ENCODE measurements at regions not wholly inside any gene's neighbourhood (a gene's known extent, or its start where the extent isn't known, plus 50 kb on each side); places are given as distances from the start of the nearest gene placed in this dataset.

DNA sequence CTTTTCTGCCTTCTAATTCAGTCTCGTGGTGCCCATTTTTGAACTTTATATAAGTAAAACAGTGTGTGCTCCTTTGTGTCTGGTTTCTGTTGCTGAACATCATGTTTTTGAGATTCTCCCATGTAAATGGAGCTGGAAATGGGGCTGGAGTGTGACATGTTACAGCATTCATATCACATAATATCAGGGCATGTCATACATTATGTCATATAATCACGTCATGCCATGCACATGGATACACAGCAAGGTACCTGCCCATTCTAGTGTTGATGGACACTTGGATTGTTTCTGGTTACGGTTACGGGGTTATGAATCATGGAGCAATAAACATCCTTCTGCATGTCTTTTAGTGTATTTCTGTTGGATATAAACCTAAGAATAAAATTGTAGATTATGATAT lies 117.1 kb upstream of the MYT1L start:
- Mint-ChIP-seq H3K4me1 (no peaks in the 10 kb centered on the region), H3K27me3 (ENCODE audit: low read depth) (peaks cover 20% of the 10 kb centered on the region), H3K36me3 (ENCODE audit: low read depth) (no peaks in the 10 kb centered on the region), H3K4me3 (no peak overlapping the region), H3K9me3 (peaks cover 2% of the 10 kb centered on the region), H3K27ac (ENCODE audit: unreplicated experiment) (no peak overlapping the region)
- TF ChIP-seq, protein P1, sequence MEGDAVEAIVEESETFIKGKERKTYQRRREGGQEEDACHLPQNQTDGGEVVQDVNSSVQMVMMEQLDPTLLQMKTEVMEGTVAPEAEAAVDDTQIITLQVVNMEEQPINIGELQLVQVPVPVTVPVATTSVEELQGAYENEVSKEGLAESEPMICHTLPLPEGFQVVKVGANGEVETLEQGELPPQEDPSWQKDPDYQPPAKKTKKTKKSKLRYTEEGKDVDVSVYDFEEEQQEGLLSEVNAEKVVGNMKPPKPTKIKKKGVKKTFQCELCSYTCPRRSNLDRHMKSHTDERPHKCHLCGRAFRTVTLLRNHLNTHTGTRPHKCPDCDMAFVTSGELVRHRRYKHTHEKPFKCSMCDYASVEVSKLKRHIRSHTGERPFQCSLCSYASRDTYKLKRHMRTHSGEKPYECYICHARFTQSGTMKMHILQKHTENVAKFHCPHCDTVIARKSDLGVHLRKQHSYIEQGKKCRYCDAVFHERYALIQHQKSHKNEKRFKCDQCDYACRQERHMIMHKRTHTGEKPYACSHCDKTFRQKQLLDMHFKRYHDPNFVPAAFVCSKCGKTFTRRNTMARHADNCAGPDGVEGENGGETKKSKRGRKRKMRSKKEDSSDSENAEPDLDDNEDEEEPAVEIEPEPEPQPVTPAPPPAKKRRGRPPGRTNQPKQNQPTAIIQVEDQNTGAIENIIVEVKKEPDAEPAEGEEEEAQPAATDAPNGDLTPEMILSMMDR (conservative IDR thresholded peaks at IDR 0.05): no peak
- DNase-seq (ENCODE audit: low read depth, low spot score): no peak

DNA sequence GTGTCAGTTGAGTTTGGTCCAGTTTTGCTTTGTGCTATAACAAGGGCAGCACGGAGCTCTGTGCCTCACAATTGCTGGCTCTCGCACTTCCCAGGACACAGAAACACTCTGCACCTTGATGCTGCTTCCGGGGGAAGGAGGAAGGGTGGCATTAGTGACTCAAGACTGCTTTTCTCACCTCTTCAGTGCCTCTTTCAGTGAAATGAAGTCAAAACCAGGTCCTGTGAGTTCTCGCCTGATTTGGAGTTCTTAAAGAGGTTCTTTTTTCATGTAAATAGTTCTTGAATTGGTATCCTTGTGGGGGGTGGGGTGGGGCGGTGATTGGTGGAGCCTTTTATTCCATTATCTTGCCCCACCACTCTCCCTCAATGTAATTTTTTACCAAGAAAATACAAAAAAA lies 91.5 kb upstream of the MYT1L start:
- no peak overlapping the region for H3K4me3 Mint-ChIP-seq
- no peaks in the 10 kb centered on the region for H3K4me1 Mint-ChIP-seq
- no peak overlapping the region for H3K27ac Mint-ChIP-seq (ENCODE audit: unreplicated experiment)
- peaks cover 3% of the 10 kb centered on the region for H3K9me3 Mint-ChIP-seq
- DNase-seq (ENCODE audit: low read depth, low spot score): no peak
- H3K36me3 Mint-ChIP-seq (ENCODE audit: low read depth): no peaks in the 10 kb centered on the region
- H3K27me3 Mint-ChIP-seq (ENCODE audit: low read depth): peaks cover 7% of the 10 kb centered on the region
- TF ChIP-seq, protein P1 (conservative IDR thresholded peaks at IDR 0.05): no peak

DNA sequence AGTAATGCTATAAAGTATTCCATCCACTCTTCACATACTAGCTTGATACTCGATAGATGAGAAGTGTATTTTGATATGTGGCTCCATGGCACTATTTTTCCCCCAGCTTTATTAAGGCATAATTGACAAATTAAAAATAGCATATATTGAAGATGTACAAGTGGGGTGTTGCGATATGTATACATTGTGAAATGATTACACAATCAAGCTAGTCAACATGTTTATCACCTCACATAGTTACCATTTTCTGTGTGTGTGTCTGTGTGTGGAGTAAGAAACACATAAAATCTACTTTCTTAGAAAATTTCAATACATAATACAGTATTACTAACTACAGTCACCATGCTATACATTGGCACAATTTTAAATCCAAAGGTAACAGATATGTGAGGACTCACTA lies 82.5 kb upstream of the MYT1L start:
- TF ChIP-seq, protein P1 (conservative IDR thresholded peaks at IDR 0.05): no peak
- Mint-ChIP-seq H3K27ac (ENCODE audit: unreplicated experiment) (no peak overlapping the region), H3K9me3 (no peaks in the 10 kb centered on the region), H3K4me3 (no peak overlapping the region), H3K36me3 (ENCODE audit: low read depth) (no peaks in the 10 kb centered on the region), H3K27me3 (ENCODE audit: low read depth) (peaks cover 9% of the 10 kb centered on the region), H3K4me1 (no peaks in the 10 kb centered on the region)
- DNase-seq (ENCODE audit: low read depth, low spot score): no peak

DNA sequence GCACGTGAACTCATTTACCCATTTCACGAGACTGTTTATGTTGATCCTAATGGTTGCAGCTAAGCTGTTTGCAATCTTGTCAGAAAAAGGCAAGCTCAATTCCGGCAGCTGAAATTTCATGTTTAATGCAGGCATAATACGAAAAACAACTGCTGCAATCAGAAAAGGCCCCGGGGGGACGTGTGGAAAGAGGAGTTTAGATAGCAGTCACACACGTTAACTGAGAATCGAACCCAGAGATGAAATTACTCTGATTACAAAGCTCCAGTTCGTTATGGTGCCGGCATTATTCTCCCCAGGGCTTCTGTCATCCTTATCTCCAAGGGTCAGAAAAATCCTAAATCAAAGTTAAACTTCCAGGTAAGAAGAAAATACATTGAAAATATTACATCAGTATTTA lies 79.9 kb upstream of the MYT1L start:
- peaks cover 3% of the 10 kb centered on the region for H3K36me3 Mint-ChIP-seq (ENCODE audit: low read depth)
- no peaks in the 10 kb centered on the region for H3K4me1 Mint-ChIP-seq
- TF ChIP-seq, protein P1 (conservative IDR thresholded peaks at IDR 0.05): no peak
- peaks cover 3% of the 10 kb centered on the region for H3K9me3 Mint-ChIP-seq
- no peak for DNase-seq (ENCODE audit: low read depth, low spot score)
- peaks cover 6% of the 10 kb centered on the region for H3K27me3 Mint-ChIP-seq (ENCODE audit: low read depth)
- H3K27ac Mint-ChIP-seq (ENCODE audit: unreplicated experiment): no peak overlapping the region
- H3K4me3 Mint-ChIP-seq: no peak overlapping the region

DNA sequence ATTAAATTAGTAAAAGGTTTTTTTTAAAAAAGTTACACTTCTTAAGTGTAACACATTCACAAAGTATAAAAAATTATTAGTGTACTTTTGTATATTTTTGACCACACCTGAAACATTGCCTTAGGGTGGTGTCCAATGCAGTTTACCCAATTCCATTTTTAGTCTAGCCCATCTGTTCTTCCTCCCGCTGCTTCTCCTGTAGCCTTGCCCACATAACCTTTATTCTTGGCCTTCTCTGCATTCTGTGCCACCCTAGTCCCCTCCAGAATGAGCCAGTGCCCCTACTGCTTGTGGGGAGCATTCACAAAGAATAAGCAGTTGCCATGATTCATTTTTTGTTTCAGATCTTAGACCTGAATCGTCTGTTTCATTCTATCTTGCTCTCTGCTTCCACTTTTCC lies 78.4 kb upstream of the MYT1L start:
- Mint-ChIP-seq H3K27ac (ENCODE audit: unreplicated experiment) (no peak overlapping the region), H3K4me3 (no peak overlapping the region), H3K4me1 (no peaks in the 10 kb centered on the region), H3K27me3 (ENCODE audit: low read depth) (peaks cover 6% of the 10 kb centered on the region), H3K36me3 (ENCODE audit: low read depth) (peaks cover 3% of the 10 kb centered on the region), H3K9me3 (peaks cover 6% of the 10 kb centered on the region)
- TF ChIP-seq, protein P1 (conservative IDR thresholded peaks at IDR 0.05): no peak
- DNase-seq (ENCODE audit: low read depth, low spot score): no peak

DNA sequence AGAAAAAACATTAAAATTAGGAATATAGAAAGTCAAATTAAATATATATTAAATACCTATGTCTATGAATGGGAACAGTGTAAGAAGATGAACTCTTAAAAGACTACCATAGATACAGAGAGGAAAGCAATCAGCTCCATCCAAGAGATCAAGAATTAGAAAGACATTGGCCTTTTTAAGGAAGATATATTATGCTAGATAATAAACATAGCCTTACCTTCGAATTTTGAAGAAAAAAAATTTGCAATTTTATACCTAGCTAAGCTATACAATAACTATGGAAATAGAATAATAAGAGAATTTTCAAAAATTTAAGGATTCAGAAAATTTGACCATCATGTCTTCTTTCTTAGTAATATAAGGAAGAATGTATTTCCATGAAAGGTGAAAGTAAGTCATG lies 74.7 kb upstream of the MYT1L start:
- Mint-ChIP-seq H3K27me3 (ENCODE audit: low read depth) (no peaks in the 10 kb centered on the region), H3K36me3 (ENCODE audit: low read depth) (peaks cover 3% of the 10 kb centered on the region), H3K9me3 (peaks cover 9% of the 10 kb centered on the region), H3K27ac (ENCODE audit: unreplicated experiment) (no peak overlapping the region), H3K4me3 (no peak overlapping the region), H3K4me1 (no peaks in the 10 kb centered on the region)
- DNase-seq (ENCODE audit: low read depth, low spot score): no peak
- TF ChIP-seq, protein P1 (conservative IDR thresholded peaks at IDR 0.05): no peak
